Fibroblast of villous mesenchyme (primary cell): ENCODE measurements at regions not wholly inside any gene's neighbourhood (a gene's known extent, or its start where the extent isn't known, plus 50 kb on each side); places are given as distances from the start of the nearest gene placed in this dataset.

Source experiments
- DNase-seq: peaks from one replicate; pipeline ENCODE4 v3.0.0-alpha.2; 2010; ENCODE audit warnings: low read depth
- H3K4me3 ChIP-seq: 2 replicates; pipeline ENCODE4 v1.5.1; 2011; ENCODE audit warnings: low read depth, mild to moderate bottlenecking, low read length
- TF ChIP-seq, protein P1 (sequence below): IDR thresholded peaks from 2 replicates; pipeline ENCODE4 v1.5.1; 2012; ENCODE audit warnings: low read depth, mild to moderate bottlenecking, low read length; ENCODE audit not compliant: insufficient read depth

DNA sequence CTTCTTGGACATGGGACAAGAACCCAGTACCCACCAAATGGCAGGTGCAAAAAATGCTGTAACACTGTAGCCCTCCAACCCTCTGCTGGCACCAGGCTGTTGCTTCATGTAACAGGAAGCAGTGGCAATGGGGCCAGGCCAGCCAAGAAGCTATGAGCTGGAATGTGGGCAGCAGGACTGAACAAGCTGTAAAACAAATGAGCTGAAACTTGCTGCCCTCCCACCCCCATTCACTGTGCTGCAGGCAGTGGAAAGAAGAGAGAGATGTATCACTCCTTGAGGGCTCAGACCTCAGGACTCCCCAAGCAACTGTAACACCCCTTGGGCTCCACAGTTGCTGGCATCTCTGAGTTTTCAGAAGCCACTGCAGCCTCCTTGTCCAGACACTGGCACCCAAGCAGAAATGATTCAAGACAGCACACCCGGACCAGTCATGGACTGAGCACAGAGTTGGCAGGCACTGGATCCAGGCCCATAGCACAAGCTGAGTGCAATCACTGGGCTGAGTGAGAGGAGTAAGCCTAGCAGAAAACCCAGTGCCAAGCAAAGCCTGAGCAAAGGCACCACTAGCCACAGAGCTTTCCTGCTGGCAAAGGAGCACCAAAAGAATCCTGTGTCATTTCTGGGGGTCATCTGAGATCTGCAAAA, 321.4 kb upstream of the CXADR start:
- DNase-seq, result no peak
- H3K4me3 ChIP-seq, result no peak overlapping the region
- TF ChIP-seq, protein P1, sequence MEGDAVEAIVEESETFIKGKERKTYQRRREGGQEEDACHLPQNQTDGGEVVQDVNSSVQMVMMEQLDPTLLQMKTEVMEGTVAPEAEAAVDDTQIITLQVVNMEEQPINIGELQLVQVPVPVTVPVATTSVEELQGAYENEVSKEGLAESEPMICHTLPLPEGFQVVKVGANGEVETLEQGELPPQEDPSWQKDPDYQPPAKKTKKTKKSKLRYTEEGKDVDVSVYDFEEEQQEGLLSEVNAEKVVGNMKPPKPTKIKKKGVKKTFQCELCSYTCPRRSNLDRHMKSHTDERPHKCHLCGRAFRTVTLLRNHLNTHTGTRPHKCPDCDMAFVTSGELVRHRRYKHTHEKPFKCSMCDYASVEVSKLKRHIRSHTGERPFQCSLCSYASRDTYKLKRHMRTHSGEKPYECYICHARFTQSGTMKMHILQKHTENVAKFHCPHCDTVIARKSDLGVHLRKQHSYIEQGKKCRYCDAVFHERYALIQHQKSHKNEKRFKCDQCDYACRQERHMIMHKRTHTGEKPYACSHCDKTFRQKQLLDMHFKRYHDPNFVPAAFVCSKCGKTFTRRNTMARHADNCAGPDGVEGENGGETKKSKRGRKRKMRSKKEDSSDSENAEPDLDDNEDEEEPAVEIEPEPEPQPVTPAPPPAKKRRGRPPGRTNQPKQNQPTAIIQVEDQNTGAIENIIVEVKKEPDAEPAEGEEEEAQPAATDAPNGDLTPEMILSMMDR, result no peak

DNA sequence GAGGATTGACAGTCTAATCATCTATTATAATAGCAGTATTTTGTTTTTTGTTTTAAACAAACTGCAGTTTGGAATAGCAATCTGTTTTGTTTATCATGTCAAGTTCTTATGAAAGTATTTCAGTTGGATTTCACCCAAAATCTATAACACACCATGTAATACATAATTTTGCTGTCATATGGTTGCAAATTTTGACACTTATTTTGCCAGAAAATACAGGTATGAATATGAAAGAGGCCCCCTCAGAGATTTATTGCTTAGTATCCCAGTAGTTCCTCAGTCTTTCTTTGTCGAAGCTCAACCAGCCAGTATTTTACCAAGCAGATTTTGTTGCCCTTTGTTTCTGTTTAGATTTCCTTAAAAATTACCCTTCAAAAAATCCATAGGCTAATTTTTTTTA, 317.5 kb upstream of the CXADR start:
- no peak for DNase-seq

DNA sequence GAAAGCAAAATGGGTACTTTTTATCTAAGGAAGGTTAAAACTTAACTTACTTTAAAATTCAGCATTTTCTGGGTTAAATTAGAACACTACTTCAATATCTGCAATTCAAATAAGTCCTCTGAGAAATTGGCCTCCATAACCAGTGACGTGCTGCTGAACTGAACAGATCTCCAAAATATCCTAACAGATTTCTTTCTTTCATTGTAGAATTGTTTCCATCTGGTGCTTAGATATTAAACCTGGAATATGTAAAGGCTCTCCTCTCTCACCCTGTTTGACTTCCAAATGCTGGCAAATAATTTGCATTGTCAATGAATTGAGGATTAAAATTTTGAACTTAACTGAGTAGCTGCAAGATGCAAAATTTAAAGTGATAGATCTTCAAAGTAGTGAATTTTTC, 316.9 kb upstream of the CXADR start:
- DNase-seq, result no peak
- TF ChIP-seq, protein P1, result no peak
- no peak overlapping the region for H3K4me3 ChIP-seq

More for the DNA sequence above, 317.5 kb upstream of the CXADR start:
- no peak overlapping the region for H3K4me3 ChIP-seq
- TF ChIP-seq, protein P1, result no peak

DNA sequence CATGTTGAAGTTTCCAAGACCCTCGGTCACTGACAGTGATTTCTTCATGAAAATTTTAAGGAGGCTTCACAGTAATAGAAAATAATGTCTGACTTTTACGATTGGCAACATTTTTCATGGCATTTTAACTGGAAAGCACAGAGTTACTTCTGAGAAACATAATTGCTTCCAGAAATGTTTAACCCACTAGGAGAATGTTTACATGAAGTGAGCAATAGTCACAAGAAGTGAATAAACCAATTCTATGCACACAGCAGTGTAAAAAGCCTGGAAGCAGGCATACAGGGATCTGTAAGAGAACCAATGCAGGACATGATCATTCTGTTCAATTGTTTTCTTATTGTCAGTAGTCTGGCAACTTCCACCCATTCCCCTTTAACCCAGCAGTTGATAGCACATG, 316.2 kb upstream of the CXADR start:
- DNase-seq, result no peak
- TF ChIP-seq, protein P1, result no peak
- H3K4me3 ChIP-seq, result no peak overlapping the region

DNA sequence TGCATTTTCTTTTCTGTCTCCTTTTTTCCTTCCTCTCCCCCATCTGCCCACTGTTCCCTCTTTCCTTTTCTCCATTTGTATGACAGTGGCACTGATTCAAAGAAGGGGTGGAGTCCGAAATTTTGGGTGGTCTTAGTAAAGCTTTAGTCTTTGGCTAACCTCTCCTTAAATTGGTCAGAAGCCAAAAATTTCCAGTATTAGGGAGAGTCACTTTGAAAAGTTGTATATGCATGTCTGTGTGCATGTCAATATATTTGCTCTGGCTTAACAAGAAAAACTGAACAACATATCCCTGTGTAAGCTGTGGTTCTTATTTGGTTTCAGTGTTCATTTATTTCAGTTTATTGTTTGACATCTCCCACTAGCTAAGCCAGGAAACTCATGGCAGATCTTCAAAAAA, 314.8 kb upstream of the CXADR start:
- no peak overlapping the region for H3K4me3 ChIP-seq
- TF ChIP-seq, protein P1, result no peak
- DNase-seq, result no peak

DNA sequence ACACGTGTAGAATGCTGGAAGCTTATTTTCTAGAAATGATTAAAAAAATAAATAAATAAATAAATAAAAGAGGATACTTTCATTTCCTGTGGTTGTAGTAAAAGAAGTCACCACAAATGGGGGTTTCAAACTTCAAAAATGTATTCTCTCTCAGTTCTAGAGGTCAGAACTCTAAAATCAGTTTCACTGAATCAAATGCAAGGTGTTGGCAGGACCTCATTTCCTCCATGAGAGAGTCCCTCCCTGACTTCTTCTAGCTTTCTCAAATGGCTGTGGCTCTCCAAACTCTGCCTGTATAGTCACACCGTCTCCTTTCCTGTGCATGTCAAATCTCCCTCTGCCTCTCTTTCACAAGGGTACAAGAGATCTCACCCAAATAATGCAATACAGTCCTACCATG, 312.6 kb upstream of the CXADR start:
- TF ChIP-seq, protein P1, result no peak
- no peak overlapping the region for H3K4me3 ChIP-seq
- no peak for DNase-seq

DNA sequence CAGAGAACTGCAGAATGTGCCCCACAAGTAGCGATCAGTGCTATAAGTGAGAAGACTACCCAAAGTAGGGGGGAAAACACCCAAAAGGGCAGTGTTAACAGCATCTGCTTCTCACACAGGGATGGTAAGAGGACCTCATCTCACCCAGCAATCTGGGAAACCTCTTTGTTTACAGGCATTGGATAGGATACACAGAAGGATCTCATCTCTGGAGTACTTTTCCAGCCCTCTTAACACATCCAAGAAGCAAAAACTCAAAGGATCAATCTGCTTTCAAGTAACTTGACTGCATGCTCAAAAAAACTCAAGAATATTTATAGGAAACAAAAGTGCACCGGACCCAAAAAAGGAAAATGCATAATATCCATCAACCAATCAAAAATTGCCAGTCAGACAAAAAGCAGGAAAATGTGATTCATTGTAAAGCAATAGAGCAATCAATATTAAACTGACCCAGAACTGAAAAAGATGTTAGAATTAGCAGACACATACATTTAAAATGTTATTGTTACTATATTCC, 311.0 kb upstream of the CXADR start:
- no peak for DNase-seq
- TF ChIP-seq, protein P1, result no peak
- H3K4me3 ChIP-seq, result no peak overlapping the region
